Ovary (tissue), 7 donors: ENCODE measurements at regions not wholly inside any gene's neighbourhood (a gene's known extent, or its start where the extent isn't known, plus 50 kb on each side); places are given as distances from the start of the nearest gene placed in this dataset.

ENCODE experiments used
- DNase-seq, 5 donors: peaks; one replicate each; pipeline ENCODE4 v3.0.0-alpha.2; 2019 to 2020
- H3K27ac ChIP-seq, 2 donors: fragments of 200-600 bp; one replicate each; pipeline versions ENCODE4 v1.5.1 to v1.8.0; 2019 to 2022
- H3K27me3 ChIP-seq: fragments of 200-600 bp; one replicate; pipeline ENCODE4 v1.8.0; 2022
- H3K36me3 ChIP-seq: fragments of 200-600 bp; sonication (generic); one replicate; pipeline ENCODE4 v1.5.1; 2019
- H3K4me1 ChIP-seq: one replicate; pipeline ENCODE4 v1.8.1; 2013; ENCODE audit warnings: mild to moderate bottlenecking, moderate library complexity; ENCODE audit not compliant: insufficient read depth
- H3K4me3 ChIP-seq: fragments of 200-600 bp; sonication (generic); one replicate; pipeline ENCODE4 v1.5.1; 2017
- H3K9me3 ChIP-seq, 2 donors: fragments of 200-600 bp in 1 of 2; sonication (generic) in 1 of 2; one replicate each; pipeline versions ENCODE4 v1.5.1 to v1.8.1; 2013 to 2019; ENCODE audit warnings: mild to moderate bottlenecking in 1 of 2, moderate library complexity in 1 of 2
- EP300 ChIP-seq: sonication (generic); formaldehyde crosslinking; IDR thresholded peaks from one replicate; pipeline ENCODE4 v1.6.1; 2017; ENCODE audit warnings: antibody characterized with exemption
- POLR2A ChIP-seq: fragments of 450-650 bp; IDR thresholded peaks from one replicate; pipeline ENCODE4 v1.6.1; 2017; ENCODE audit warnings: antibody characterized with exemption, mild to moderate bottlenecking, moderate library complexity
- WGBS, 3 donors: extraction: QIAGEN DNeasy Blood & Tissue Kit in 1 of 3; methylation state at CpG; one replicate each; pipeline versions ENCODE4 v1.1.5 to v1.1.7; 2013 to 2017; 5-methylcytosine and 5-hydroxymethylcytosine counted together
- intact Hi-C, 4 donors: fragments of 100-400 bp; cut with DNase I; formaldehyde crosslinking; loops; one replicate each; pipeline versions ENCODE4 v1.11.0 to v1.15.1; 2022 to 2023
- TF ChIP-seq, protein P1 (sequence below), 3 donors: fragments of 450-650 bp in 2 of 3; fragments of 200-600 bp in 1 of 3; IDR thresholded peaks; one replicate each; pipeline versions ENCODE4 v1.5.1 to v1.8.0; 2016 to 2022; ENCODE audit warnings: antibody characterized with exemption in 3 of 3, mild to moderate bottlenecking in 1 of 3
- donor health status: DM: no; HTN: no; CAD: no; lungs with moderate emphysema.
- donor health status: DM: no; HTN: no; CAD: no.
- donor health status: Bipolar disorder and iron deficiency.
- donor health status: DM: no; HTN: no; CAD: no.
- donor health status: DM: yes; HTN: yes; CAD: no.

DNA sequence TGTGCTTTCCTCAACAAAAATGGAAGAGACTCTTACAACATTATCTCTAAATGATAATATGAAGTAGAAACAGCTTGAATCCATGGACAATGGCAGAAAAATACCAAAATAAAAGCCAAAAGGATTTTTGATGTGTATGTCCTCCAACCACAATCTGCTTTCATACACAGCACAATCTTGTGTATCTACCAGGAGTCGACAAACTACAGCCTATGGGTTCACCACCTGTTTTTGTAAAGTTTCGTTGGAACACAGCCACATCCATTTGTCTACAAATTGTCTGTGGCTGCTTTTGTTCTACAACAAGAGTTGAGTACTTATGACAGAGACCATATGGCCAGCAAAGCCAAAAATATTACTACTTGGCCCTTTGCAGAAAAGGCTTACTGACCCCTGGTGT is 88.7 kb upstream of the UBE2E2 start:
- H3K36me3 ChIP-seq = no peaks in the 10 kb centered on the region
- H3K27ac ChIP-seq = no peak overlapping the region
- no peaks in the 10 kb centered on the region for H3K9me3 ChIP-seq
- no peaks in the 10 kb centered on the region for H3K27me3 ChIP-seq
- no peak for TF ChIP-seq POLR2A
- DNase-seq = no peak
- WGBS, 3 donors = 17 to 33% (median 24%) methylated on average over 2 of the region's 2 CpGs
- intact Hi-C loops = no loop called here
- H3K4me3 ChIP-seq = no peak overlapping the region
- H3K4me1 ChIP-seq = peaks cover 3% of the 10 kb centered on the region

DNA sequence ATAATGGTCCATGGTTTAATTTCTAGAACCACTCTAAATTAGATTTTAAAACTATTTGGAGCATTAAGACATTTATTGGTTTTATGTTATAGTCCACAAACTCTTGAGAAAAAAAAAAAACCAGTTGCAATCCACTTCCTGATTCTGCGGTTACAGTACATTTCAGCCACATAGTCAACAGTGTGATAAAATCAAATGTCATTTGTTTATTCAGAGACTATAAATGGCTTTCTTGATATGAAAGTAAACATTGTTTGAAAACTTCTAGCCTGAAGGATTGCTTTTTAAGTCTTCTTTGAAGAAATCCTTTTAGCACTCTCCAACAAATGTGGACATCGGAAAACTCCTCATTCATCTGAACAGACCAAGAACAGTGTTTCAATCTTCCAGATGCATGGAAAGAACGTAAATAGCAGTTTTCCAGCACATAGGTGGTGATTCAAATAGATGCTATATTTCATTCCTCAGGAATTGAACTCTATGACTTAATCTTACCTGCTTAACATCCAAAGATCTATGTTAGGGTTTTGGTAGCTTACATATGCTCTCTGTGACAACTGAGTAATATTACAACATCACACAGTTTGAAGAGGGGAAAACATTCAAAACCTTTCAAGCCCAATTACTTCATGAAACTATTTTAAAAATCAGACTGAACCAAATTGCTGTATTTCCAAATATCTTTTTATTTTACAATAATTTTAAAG is 87.8 kb upstream of the UBE2E2 start:
- 69 to 94% (median 72%) methylated on average over 3 of the region's 3 CpGs for WGBS, 3 donors
- Histone ChIP-seq H3K4me1 (peaks cover 3% of the 10 kb centered on the region), H3K27ac (no peak overlapping the region), H3K4me3 (no peak overlapping the region), H3K9me3 (no peaks in the 10 kb centered on the region), H3K27me3 (no peaks in the 10 kb centered on the region), H3K36me3 (no peaks in the 10 kb centered on the region)
- intact Hi-C loops = no loop called here
- TF ChIP-seq POLR2A = no peak
- no peak for TF ChIP-seq EP300
- TF ChIP-seq, protein P1, sequence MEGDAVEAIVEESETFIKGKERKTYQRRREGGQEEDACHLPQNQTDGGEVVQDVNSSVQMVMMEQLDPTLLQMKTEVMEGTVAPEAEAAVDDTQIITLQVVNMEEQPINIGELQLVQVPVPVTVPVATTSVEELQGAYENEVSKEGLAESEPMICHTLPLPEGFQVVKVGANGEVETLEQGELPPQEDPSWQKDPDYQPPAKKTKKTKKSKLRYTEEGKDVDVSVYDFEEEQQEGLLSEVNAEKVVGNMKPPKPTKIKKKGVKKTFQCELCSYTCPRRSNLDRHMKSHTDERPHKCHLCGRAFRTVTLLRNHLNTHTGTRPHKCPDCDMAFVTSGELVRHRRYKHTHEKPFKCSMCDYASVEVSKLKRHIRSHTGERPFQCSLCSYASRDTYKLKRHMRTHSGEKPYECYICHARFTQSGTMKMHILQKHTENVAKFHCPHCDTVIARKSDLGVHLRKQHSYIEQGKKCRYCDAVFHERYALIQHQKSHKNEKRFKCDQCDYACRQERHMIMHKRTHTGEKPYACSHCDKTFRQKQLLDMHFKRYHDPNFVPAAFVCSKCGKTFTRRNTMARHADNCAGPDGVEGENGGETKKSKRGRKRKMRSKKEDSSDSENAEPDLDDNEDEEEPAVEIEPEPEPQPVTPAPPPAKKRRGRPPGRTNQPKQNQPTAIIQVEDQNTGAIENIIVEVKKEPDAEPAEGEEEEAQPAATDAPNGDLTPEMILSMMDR (IDR thresholded peaks at IDR 0.05) = no peak
- no peak for DNase-seq

DNA sequence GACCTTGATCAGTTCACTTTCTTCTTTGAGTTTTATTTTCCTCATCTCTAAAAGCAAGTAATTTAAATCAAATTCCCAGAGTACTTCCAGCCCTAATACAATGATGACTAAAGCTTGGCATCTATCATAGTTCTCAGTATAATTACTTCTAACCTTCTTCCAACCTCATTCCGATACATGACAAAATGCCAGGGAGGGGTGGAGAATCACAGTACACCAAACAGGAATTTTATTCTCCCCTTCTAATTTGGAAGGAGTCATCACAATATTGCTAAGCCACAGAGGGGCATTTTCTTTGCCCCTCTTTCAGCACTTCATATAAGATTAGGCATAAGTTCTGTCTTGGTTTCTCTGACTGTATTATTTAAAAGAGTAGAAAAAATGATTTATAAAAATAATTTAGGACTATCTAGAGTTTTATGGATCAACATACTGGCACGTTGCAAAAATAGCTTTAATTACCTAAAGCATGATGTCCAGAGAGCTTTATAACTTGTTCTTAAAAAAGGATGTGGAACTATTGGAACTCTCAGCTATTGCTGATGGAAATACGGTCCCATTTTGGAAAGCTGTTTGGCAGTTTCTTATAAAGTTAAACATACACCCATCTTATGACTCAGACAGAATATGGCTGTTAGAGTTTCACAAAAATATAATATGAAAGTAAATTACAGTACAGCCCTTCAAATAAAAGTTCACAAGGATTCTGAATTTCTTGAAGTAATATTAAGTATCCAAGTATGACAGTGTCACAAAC is 86.9 kb upstream of the UBE2E2 start:
- intact Hi-C loops = loop anchor here in 1 of 4 donors (1.0 kb wide), 1 partner anchor 45 kb away; no protein-coding TSS in a partner anchor
- 28 to 37% (median 35%) methylated on average over 3 of the region's 3 CpGs for WGBS, 3 donors
- Histone ChIP-seq H3K4me3 (no peak overlapping the region), H3K36me3 (no peaks in the 10 kb centered on the region), H3K9me3 (no peaks in the 10 kb centered on the region), H3K27ac (no peak overlapping the region), H3K4me1 (peaks cover 3% of the 10 kb centered on the region), H3K27me3 (no peaks in the 10 kb centered on the region)
- no peak for DNase-seq
- TF ChIP-seq EP300 (no peak), POLR2A (no peak)
- TF ChIP-seq, protein P1 (IDR thresholded peaks at IDR 0.05) = no peak

DNA sequence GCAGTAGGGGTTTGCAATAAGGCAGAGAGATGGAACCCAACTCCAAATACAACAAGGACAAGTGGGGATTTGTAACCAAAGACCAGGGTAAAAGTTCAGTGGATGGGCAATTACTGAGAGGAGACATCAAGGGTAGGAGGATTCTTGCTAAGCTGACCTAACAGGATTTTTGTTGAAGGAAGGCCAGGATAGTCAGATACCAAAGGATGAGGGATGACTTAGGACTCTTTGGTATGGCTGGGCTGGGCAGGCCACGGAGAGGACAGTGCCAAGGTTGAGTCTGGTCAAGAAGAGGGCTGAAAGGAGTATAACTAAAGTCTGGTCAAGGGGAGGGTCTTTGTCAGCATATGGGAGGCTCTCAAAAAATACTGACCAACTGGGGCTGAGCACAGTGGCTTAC is 85.3 kb upstream of the UBE2E2 start:
- no peak overlapping the region for H3K4me3 ChIP-seq
- intact Hi-C loops = no loop called here
- H3K36me3 ChIP-seq = no peaks in the 10 kb centered on the region
- 63 to 83% (median 81%) methylated on average over 1 of the region's 1 CpG for WGBS, 3 donors
- no peaks in the 10 kb centered on the region for H3K9me3 ChIP-seq
- H3K27me3 ChIP-seq = no peaks in the 10 kb centered on the region
- H3K4me1 ChIP-seq = peaks cover 3% of the 10 kb centered on the region
- TF ChIP-seq POLR2A (no peak), EP300 (no peak)
- TF ChIP-seq, protein P1 (IDR thresholded peaks at IDR 0.05) = no peak
- DNase-seq = no peak
- H3K27ac ChIP-seq = no peak overlapping the region

DNA sequence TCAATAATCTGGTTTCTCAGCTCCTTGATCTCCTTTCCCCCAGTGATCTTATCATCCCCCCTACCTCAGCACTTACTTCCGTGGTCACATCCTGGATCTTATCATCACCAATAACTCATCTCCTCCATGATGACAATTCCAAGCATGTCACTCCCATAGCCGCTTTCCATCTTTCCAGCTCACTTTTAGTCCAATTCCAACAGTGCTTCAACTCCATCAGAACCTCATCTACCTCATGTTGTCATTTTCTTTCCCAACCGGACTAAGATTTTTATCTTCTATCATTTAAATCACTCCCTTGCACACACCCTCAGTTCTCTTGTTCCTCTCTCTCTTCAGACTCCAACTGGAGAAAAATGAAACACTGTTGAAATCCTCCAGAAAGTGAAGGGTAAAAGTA is 75.9 kb upstream of the UBE2E2 start:
- intact Hi-C loops = no loop called here
- TF ChIP-seq EP300 (no peak), POLR2A (no peak)
- TF ChIP-seq, protein P1 (IDR thresholded peaks at IDR 0.05) = no peak
- no peaks in the 10 kb centered on the region for H3K36me3 ChIP-seq
- H3K9me3 ChIP-seq = no peaks in the 10 kb centered on the region
- WGBS, 3 donors = 91 to 94% (median 93%) methylated on average over 3 of the region's 3 CpGs
- peaks cover 4% of the 10 kb centered on the region for H3K4me1 ChIP-seq
- no peak overlapping the region for H3K27ac ChIP-seq
- H3K27me3 ChIP-seq = no peaks in the 10 kb centered on the region
- DNase-seq = no peak
- H3K4me3 ChIP-seq = no peak overlapping the region
